B cell (primary cell): ENCODE measurements at regions not wholly inside any gene's neighbourhood (a gene's known extent, or its start where the extent isn't known, plus 50 kb on each side); places are given as distances from the start of the nearest gene placed in this dataset.

Source experiments
- EZH2 ChIP-seq: IDR thresholded peaks from 2 replicates; pipeline ENCODE4 v1.6.1; 2012; ENCODE audit warnings: borderline replicate concordance, low read depth, mild to moderate bottlenecking, moderate library complexity, low read length; ENCODE audit not compliant: insufficient read depth, poor library complexity, severe bottlenecking
- TF ChIP-seq, protein P1 (sequence below): fragments of 200-600 bp; IDR thresholded peaks from one replicate; pipeline ENCODE4 v1.8.0; 2022; ENCODE audit warnings: antibody characterized with exemption, mild to moderate bottlenecking

- TF ChIP-seq, protein P1, sequence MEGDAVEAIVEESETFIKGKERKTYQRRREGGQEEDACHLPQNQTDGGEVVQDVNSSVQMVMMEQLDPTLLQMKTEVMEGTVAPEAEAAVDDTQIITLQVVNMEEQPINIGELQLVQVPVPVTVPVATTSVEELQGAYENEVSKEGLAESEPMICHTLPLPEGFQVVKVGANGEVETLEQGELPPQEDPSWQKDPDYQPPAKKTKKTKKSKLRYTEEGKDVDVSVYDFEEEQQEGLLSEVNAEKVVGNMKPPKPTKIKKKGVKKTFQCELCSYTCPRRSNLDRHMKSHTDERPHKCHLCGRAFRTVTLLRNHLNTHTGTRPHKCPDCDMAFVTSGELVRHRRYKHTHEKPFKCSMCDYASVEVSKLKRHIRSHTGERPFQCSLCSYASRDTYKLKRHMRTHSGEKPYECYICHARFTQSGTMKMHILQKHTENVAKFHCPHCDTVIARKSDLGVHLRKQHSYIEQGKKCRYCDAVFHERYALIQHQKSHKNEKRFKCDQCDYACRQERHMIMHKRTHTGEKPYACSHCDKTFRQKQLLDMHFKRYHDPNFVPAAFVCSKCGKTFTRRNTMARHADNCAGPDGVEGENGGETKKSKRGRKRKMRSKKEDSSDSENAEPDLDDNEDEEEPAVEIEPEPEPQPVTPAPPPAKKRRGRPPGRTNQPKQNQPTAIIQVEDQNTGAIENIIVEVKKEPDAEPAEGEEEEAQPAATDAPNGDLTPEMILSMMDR, result no peak
- no peak for TF ChIP-seq EZH2
These were observed 744.5 kb upstream of the BRINP3 start for GRCh38 chr1:191222206-191222605.
